H9 (cell line): ENCODE measurements at regions not wholly inside any gene's neighbourhood (a gene's known extent, or its start where the extent isn't known, plus 50 kb on each side); places are given as distances from the start of the nearest gene placed in this dataset.

Experiments used
- DNase-seq: peaks from one replicate; pipeline ENCODE4 v3.0.0-alpha.2; 2017
- H2AFZ ChIP-seq: one replicate; pipeline ENCODE4 v1.6.1; 2013; ENCODE audit warnings: mild to moderate bottlenecking, low read length, control low read depth, moderate library complexity
- H2AK5ac ChIP-seq: 2 replicates; pipeline ENCODE4 v1.6.1; 2013; ENCODE audit warnings: low read length, control low read depth, mixed read lengths; ENCODE audit not compliant: insufficient read length
- H2BK120ac ChIP-seq: one replicate; pipeline ENCODE4 v1.6.1; 2013; ENCODE audit warnings: low read depth, mild to moderate bottlenecking, low read length, control low read depth, inconsistent platforms; ENCODE audit not compliant: poor library complexity, severe bottlenecking
- H2BK12ac ChIP-seq: 2 replicates; pipeline ENCODE4 v1.6.1; 2013; ENCODE audit warnings: low read length, control low read depth, mixed read lengths, low read depth; ENCODE audit not compliant: insufficient read length
- H2BK15ac ChIP-seq: 2 replicates; pipeline ENCODE4 v1.6.1; 2013; ENCODE audit warnings: low read depth, low read length, control low read depth
- H2BK20ac ChIP-seq: one replicate; pipeline ENCODE4 v1.6.1; 2013; ENCODE audit warnings: low read depth, mild to moderate bottlenecking, low read length, control low read depth, inconsistent platforms; ENCODE audit not compliant: poor library complexity, severe bottlenecking
- H2BK5ac ChIP-seq: 2 replicates; pipeline ENCODE4 v1.6.1; 2013; ENCODE audit warnings: low read length, control low read depth, mixed read lengths; ENCODE audit not compliant: insufficient read length
- H3K14ac ChIP-seq: 2 replicates; pipeline ENCODE4 v1.6.1; 2013; ENCODE audit warnings: low read length, control low read depth; ENCODE audit not compliant: insufficient read depth
- H3K18ac ChIP-seq: 2 replicates; pipeline ENCODE4 v1.6.1; 2013; ENCODE audit warnings: low read depth, mild to moderate bottlenecking, mixed read lengths, low read length, control low read depth; ENCODE audit not compliant: insufficient read length
- H3K23ac ChIP-seq: 2 replicates; pipeline ENCODE4 v1.6.1; 2013; ENCODE audit warnings: low read length, control low read depth, mixed read lengths, low read depth; ENCODE audit not compliant: insufficient read length
- H3K23me2 ChIP-seq: 2 replicates; pipeline ENCODE4 v1.6.1; 2013; ENCODE audit warnings: low read depth, mild to moderate bottlenecking, mixed read lengths, low read length, control low read depth; ENCODE audit not compliant: insufficient read length, poor library complexity, severe bottlenecking
- H3K27ac ChIP-seq: 2 replicates; pipeline ENCODE4 v1.5.1; 2013; ENCODE audit warnings: low read length, control low read depth, mixed read lengths, low read depth; ENCODE audit not compliant: insufficient read length
- H3K27me3 ChIP-seq: 2 replicates; pipeline ENCODE4 v1.6.1; 2013; ENCODE audit warnings: low read length, control low read depth, inconsistent platforms; ENCODE audit not compliant: insufficient read depth
- H3K4ac ChIP-seq: 2 replicates; pipeline ENCODE4 v1.6.1; 2013; ENCODE audit warnings: low read depth, mild to moderate bottlenecking, control low read depth, inconsistent platforms, low read length, moderate library complexity
- H3K4me1 ChIP-seq: 2 replicates; pipeline ENCODE4 v1.6.1; 2013; ENCODE audit warnings: low read length, control low read depth, inconsistent platforms; ENCODE audit not compliant: insufficient read depth
- H3K4me2 ChIP-seq: 2 replicates; pipeline ENCODE4 v1.6.1; 2013; ENCODE audit warnings: low read length, control low read depth, mixed read lengths; ENCODE audit not compliant: insufficient read length, insufficient read depth
- H3K56ac ChIP-seq: 2 replicates; pipeline ENCODE4 v1.6.1; 2013; ENCODE audit warnings: low read depth, mild to moderate bottlenecking, mixed read lengths, low read length, control low read depth; ENCODE audit not compliant: insufficient read length
- H3K79me1 ChIP-seq: 2 replicates; pipeline ENCODE4 v1.6.1; 2013; ENCODE audit warnings: low read depth, mild to moderate bottlenecking, moderate library complexity, low read length, control low read depth, inconsistent platforms; ENCODE audit not compliant: insufficient read depth, poor library complexity, severe bottlenecking
- H3K79me2 ChIP-seq: 2 replicates; pipeline ENCODE4 v1.6.1; 2013; ENCODE audit warnings: low read length, control low read depth, inconsistent platforms; ENCODE audit not compliant: insufficient read depth
- H3K9ac ChIP-seq: 2 replicates; pipeline ENCODE4 v1.6.1; 2013; ENCODE audit warnings: low read length, control low read depth, mixed read lengths; ENCODE audit not compliant: insufficient read length; ENCODE audit errors: extremely low read depth
- H3K9me3 ChIP-seq: one replicate; pipeline ENCODE4 v1.6.1; 2013; ENCODE audit warnings: low read depth, low read length, inconsistent platforms; ENCODE audit not compliant: control insufficient read depth
- H3T11ph ChIP-seq: one replicate; pipeline ENCODE4 v1.6.1; 2013; ENCODE audit warnings: mild to moderate bottlenecking, low read length, control low read depth, inconsistent platforms
- H4K20me1 ChIP-seq: one replicate; pipeline ENCODE4 v1.6.1; 2013; ENCODE audit not compliant: control insufficient read depth, insufficient read length, insufficient read depth
- H4K5ac ChIP-seq: 2 replicates; pipeline ENCODE4 v1.6.1; 2013; ENCODE audit warnings: low read depth, mild to moderate bottlenecking, mixed read lengths, low read length, control low read depth; ENCODE audit not compliant: insufficient read length
- H4K8ac ChIP-seq: replicated peaks from 2 replicates; pipeline ENCODE4 v1.6.1; 2013; ENCODE audit warnings: low read length, control low read depth, mixed read lengths, low read depth; ENCODE audit not compliant: insufficient read length
- H4K91ac ChIP-seq: 2 replicates; pipeline ENCODE4 v1.6.1; 2013; ENCODE audit warnings: low read depth, mild to moderate bottlenecking, moderate library complexity, mixed read lengths, low read length, control low read depth; ENCODE audit not compliant: insufficient read length
- H3K27ac Mint-ChIP-seq, 3 experiments: 2 replicates in 2 of 3; 3 replicates in 1 of 3; pipeline ENCODE4 v1.8.0; 2020 to 2021; ENCODE audit warnings: mixed read lengths in 3 of 3, mild to moderate bottlenecking in 1 of 3, moderate library complexity in 1 of 3
- H3K27me3 Mint-ChIP-seq: 2 replicates; pipeline ENCODE4 v1.8.0; 2021; ENCODE audit warnings: low read depth, mild to moderate bottlenecking, moderate library complexity, mixed read lengths
- H3K36me3 Mint-ChIP-seq, 3 experiments: 2 replicates in 2 of 3; 3 replicates in 1 of 3; pipeline ENCODE4 v1.8.0; 2020 to 2021; ENCODE audit warnings: low read depth in 3 of 3, mixed read lengths in 3 of 3; ENCODE audit not compliant: insufficient read depth in 1 of 3
- H3K4me1 Mint-ChIP-seq, 2 experiments: 2 replicates each; pipeline ENCODE4 v1.8.0; 2020; ENCODE audit warnings: mixed read lengths in 2 of 2
- H3K4me3 Mint-ChIP-seq, 2 experiments: 2 replicates in 1 of 2; 3 replicates in 1 of 2; pipeline ENCODE4 v1.8.0; 2020 to 2021; ENCODE audit warnings: mild to moderate bottlenecking in 2 of 2, mixed read lengths in 2 of 2, moderate library complexity in 1 of 2
- H3K9me3 Mint-ChIP-seq, 2 experiments: 2 replicates in 1 of 2; 3 replicates in 1 of 2; pipeline ENCODE4 v1.8.0; 2020; ENCODE audit warnings: mild to moderate bottlenecking in 2 of 2, mixed read lengths in 2 of 2, moderate library complexity in 1 of 2
- CTCF ChIP-seq: fragments of 200-600 bp; sonication (generic); conservative IDR thresholded peaks from 3 replicates; pipeline ENCODE4 v1.8.0; 2021; ENCODE audit warnings: antibody characterized with exemption, mild to moderate bottlenecking
- WGBS: extraction: QIAGEN DNeasy Blood & Tissue Kit; methylation state at CpG from one replicate; pipeline ENCODE4 v1.1.7; 2013; ENCODE audit warnings: missing lambda C conversion rate, low lambda C conversion rate, mixed read lengths; ENCODE audit not compliant: insufficient read length; ENCODE audit errors: extremely low coverage; 5-methylcytosine and 5-hydroxymethylcytosine counted together

GRCh38 chr1:58891347-58891746, 107.5 kb upstream of the JUN start:
- Histone ChIP-seq H3K56ac (no peak overlapping the region), H3K79me2 (no peaks in the 10 kb centered on the region), H3K27me3 (no peaks in the 10 kb centered on the region), H3T11ph (no peak overlapping the region), H2BK5ac (no peak overlapping the region), H2AK5ac (no peak overlapping the region), H3K23me2 (no peaks in the 10 kb centered on the region), H4K8ac (no peak overlapping the region), H3K14ac (no peak overlapping the region), H2BK20ac (no peak overlapping the region), H2BK120ac (no peak overlapping the region), H3K18ac (no peak overlapping the region), H3K4ac (no peak overlapping the region), H4K91ac (no peak overlapping the region), H3K79me1 (no peaks in the 10 kb centered on the region), H2BK15ac (no peak overlapping the region), H4K5ac (no peak overlapping the region), H3K9me3 (no peaks in the 10 kb centered on the region), H3K9ac (no peak overlapping the region), H3K4me2 (no peak overlapping the region), H2AFZ (no peak overlapping the region), H4K20me1 (no peaks in the 10 kb centered on the region), H3K27ac (no peak overlapping the region), H3K23ac (no peak overlapping the region), H3K4me1 (no peaks in the 10 kb centered on the region), H2BK12ac (no peak overlapping the region)
- Mint-ChIP-seq H3K36me3 (no peaks in the 10 kb centered on the region; a peak in 1 of 7 replicates), H3K4me1 (peaks cover 4 to 5% of the 10 kb centered on the region in 2 experiments), H3K27me3 (peaks cover 22% of the 10 kb centered on the region), H3K4me3 (no peak overlapping the region), H3K9me3 (no peaks in the 10 kb centered on the region), H3K27ac (no peak overlapping the region)
- DNase-seq: no peak
- no peak for TF ChIP-seq CTCF
- no CpG with 5 or more reads among the region's 2 CpGs for WGBS
